Activated CD4-positive, alpha-beta T cell treated with anti-CD3 and anti-CD28 coated beads for 4 hours (primary cell): ENCODE measurements at regions not wholly inside any gene's neighbourhood (a gene's known extent, or its start where the extent isn't known, plus 50 kb on each side); places are given as distances from the start of the nearest gene placed in this dataset.
"Not testable (repeated sequence)": the region's sequence is repeated elsewhere in the genome, so short reads cannot be mapped to it uniquely, and the experiment has no call there.

ENCODE experiments used
- DNase-seq, 2 donors: peaks; one replicate each; pipeline ENCODE4 v3.0.0-alpha.2; 2020

DNA sequence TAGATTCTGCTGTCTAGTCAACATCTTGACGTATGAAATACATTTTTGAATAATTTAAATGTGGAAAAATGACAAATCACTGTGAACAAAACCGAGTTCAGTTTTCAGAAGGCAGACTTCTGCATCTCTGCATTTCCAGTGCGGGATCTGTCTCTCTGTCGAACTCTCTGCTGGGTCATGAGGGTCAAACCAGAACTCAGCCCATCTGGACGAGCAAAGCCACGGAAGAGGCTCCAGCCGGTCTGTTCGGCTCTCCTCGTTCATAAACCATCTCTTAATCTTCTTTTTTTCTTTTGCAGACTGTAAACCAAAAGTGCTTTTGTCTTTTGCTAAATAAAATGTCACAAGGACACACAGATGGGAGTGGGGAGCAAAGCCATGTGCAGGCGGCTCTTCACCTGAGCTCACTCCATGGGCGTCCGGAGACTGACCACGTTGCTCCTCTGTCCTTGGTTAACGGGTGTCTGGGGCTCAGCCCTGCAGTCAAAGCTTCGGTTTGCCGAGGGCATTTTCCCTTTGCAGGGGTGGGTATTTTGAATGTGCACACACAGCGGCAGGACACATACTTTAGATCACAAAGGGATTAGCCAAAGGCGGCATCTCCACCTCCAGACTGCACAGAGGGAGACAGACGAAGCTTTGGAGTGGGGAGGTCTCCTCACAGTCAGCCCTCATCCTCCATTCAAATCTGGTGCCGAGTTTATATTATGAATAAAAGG is 737.9 kb upstream of the SALL3 start:
- DNase-seq: no peak

DNA sequence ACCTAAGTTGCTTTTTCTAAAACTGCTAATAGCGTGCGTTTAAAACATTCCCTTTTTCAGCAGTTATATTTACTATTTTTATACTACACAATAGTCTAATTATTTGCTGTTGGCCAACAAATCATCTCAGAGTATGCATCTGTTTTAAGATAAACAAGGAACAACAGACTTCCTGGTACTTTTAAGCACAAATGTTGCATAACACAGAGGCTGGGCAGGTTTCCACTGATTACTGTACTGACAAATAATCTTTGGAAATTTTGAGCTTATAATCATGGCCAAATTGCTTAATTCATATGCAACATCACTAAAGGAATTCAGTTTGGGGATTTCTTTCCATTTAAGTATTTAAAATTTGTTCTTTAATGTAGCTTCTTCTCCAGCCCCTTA is 737.4 kb upstream of the SALL3 start:
- no peak for DNase-seq

DNA sequence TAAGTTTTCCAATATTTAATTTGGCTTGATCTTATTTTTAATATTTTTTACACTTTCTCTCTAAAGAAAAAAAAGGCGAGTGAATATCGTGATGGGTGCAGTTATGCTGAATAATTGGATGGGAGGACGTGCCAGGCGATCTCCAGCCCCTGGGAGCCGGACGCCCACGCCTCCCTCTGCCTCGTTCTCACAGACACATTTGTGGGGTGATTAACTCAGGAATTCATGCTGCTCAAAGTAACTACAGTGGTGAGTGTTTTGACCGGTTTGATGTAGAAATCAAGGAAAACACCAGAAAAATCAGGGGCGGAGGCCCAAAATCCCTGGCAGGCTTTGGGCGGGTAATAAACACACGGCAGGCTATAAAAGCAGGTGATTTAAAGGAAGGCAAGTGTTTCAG is 736.8 kb upstream of the SALL3 start:
- no peak for DNase-seq

DNA sequence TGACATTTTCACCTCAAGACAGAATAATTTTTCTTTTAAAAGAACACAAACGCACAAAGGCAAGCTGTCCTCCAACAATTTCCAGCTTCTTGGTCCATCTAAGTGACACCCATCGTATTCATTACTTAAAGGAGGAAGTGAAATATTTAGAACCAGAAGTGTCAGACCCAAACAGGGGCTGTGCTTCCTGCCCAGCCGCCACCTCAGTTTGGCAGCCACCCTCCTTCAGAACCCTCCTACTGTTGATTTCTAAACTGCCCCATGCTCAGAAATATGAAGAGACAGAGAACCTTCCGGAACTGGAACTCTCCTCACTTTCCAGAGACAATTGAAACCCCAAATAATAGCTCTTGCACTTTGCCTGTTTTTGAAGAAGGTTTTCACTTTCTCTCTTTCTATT is 734.8 kb upstream of the SALL3 start:
- DNase-seq: no peak

DNA sequence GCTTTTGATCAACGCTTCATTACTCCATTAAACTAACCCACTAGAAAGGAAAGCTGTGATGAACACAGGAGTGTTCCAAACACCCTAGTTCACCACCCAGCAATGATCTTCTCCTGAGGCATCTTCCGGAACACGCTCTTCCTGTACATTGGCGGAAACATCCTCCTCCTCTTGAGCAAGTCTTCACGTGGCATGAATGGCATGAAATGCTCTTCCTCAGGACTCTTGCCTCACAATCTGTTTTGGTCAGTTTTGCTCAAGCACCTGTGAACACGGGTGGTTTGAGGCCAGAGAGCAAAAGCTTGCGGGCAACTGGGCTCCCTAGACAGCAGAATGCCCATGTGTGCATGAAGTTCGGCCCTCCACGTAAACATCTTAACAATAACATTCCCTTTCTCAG is 734.2 kb upstream of the SALL3 start:
- DNase-seq: no peak

DNA sequence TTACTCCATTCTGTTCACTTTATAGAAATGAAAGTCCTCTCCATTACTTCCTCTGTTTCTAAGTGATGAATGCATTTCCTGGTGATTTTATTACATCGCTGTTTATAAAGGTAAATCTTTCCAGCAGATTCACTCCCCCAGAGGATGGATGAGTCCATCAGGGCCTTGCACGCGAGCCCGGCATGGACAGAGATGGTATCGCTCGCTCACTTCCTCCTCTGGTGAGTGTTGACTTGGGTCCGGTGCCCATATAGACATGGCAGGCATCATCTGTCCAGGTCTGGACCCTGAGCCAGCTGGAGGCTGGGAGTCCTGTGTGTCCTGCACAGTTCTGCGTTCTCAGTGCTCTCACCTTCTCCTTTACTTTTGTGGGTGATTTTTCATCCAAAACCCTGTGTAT is 733.6 kb upstream of the SALL3 start:
- DNase-seq: no peak

DNA sequence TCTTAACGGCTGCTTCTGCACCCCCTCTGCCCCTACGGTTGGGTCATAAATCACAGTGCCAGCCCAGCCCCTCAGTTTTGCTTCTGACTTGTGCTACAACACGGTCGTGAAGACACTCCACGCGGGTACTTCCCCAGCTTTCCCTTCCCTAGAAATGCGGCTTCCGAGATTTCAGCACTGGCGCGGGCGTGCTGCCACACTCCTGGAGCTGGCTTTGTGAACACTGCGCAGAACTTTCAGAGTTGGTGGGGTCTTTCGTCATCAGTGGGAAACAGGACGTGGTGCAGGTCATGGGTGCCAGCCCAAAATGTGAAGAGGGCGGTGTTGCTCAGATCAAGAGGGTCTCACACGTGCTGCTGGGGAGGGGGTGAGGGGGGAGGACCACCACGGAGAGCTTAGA is 733.0 kb upstream of the SALL3 start:
- DNase-seq: no peak

DNA sequence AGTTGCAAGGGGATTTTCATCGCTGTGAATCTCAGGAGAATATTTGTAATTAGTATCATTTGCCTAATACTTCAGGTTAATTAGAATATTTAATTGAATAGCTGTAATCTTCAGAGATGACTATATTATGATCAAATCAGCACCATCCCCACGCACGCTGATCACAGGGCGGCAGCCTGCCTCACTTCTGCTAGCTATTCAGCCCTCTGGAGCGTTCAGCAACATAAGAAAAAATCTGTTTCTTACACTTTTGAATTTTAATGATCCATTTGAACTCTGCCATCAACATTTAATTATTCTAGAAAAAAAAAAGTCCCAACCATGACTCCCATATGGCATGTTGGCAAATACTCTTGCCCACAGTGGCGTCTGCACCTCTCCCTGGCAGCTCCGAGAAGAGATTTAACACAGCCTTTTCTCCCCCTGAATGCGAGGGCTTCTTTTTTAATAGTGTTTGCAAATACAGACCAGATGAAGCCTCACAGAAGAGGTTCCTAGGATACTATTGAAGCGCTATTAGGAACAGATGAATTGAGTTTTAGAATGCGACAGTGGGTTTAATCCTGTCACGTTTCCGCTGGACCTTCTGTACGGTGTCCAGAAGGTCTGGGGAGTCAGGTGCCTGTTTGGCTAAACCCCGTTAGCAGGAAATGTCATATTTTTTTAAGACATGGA is 731.9 kb upstream of the SALL3 start:
- DNase-seq: no peak

DNA sequence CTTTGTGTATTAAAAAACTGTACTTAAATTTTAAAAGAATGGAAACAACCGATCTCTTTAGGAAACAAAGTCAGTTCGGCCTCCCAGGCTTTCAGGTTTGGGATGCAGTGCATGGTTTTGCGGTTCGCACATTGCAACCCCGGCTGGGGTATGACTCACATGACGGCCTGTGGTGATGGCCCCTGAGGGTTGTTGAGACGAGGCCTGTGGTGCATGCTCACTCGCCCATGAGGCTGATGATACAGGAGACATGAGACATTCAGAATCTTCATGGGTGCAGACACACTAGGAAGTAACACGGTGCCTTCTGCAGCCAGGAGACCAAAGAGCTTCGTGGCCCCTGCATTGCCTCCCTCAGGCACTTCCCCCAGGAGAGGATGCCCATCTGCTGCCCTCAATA is 724.6 kb upstream of the SALL3 start:
- no peak for DNase-seq

DNA sequence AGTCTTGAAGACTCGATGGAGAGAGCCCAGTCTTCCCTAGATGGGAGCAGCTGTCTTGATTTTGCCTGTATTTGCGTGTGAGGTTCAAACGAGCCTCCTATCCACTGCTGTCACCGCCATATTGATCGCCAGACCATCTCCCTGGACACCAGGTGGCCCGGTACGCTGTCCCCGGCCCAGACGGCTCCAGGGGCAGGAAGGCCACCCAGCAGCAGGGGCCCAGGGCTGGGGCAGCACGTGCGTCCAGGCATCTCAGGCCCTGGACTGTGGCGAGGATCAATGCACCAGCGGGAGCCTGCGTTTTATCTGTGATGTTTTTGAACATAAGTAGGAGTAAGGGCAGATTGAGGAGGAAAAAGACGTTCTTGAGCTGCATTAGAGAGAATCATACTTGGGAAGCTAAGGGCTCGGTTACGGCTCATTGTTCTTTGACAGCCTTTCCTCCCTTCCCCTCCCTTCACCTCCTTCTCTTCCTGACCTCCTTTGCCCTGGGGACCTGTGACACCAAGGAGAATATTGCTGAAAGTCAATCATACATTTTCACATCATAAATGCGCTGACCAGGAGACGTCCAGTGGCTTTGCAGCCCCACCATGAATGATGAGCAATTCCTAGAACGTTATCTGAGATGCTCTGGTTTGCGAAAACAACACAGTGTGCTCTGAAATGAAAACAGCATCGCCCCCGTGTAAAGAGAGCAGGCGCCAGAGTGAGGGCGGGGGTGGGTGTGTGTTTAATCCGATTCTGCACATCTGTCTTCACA is 711.2 kb upstream of the SALL3 start:
- DNase-seq: no peak

DNA sequence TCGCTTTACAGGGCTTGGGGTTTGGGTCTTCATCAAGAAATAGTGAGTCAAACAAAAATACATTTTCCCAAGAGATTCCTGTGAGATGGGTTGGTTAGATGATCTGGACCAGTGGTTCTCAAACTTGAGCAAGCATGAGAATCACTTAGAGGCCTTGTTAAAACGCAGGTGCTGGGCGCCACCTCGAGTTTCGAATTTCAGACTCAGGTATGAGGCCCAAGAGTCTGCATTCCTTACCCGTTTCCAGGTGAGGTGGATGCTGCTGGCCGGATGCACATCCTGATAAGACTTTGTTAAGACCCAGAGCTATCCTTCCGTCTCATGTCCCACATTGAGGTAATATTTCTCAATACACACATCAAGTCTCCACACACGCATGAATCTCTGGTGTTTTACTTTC is 707.8 kb upstream of the SALL3 start:
- no peak for DNase-seq

DNA sequence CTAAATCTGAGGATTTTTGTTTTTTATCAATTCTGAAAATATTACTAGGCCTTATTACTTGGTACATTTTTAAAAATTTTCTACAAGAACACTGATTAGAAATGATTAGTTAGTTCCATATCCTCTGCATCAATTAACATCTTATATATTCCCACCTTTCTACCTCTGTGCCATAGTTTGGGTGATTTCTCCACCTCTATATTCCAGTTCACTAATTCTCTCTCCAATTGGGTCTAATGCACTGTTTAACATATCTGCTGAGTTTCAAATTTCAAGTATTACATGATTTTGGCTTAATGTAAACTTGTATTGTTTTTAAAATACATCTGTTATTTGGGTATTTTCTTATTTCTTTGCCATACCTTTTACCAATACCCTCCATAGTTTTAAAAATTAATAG is 705.7 kb upstream of the SALL3 start:
- DNase-seq: no peak

DNA sequence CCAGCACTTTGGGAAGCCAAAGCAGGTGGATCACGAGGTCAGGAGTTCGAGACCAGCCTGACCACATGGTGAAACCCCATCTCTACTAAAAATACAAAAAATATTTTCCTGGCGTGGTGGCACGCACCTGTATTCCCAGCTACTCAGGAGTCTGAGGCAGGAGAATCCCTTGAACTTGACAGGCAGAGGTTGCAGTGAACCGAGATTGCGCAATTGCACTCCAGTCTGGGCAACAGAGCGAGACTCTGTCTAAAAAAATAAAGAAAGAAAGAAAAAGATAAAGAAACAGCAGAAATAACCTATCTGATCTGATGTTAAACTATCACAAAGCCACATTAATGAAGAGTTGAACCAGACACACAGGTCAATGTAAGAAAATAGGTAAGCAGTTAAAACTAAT is 696.2 kb upstream of the SALL3 start:
- not testable (repeated sequence) for DNase-seq

DNA sequence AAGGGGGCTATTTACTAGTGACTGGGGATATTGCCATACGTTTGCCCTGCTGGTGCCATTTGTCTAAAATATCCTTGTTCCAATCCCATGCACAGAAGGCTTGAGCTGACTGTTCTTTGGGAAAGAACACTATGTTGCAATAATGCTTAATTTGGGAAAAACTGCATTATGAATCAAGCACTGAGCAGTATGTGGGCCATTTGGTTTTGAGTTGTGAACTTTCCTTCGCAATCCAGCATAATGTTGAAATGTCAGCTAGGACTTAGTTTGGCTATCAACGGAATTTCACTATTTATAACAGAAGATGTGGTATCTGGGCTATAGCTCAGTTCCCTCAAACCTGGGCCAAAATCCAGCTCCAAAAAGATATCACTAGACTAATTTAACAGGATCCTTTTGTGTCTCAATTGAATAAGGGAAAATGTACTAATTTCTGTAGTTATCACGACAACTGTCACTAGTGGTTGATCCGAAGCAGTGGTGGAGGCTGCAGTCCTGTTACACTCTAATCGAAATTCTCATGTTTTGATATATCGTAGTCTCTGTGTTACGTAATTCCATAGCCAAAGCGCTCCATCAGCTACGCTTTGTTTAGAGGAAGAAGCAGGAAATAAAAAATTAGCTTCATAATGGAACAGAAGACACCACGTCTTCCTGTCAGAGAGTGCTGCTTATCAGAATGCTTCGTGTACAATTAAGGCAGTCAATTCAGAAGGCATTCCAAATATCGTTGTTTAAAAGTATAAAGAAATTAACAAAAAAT is 686.8 kb upstream of the SALL3 start:
- DNase-seq: no peak

DNA sequence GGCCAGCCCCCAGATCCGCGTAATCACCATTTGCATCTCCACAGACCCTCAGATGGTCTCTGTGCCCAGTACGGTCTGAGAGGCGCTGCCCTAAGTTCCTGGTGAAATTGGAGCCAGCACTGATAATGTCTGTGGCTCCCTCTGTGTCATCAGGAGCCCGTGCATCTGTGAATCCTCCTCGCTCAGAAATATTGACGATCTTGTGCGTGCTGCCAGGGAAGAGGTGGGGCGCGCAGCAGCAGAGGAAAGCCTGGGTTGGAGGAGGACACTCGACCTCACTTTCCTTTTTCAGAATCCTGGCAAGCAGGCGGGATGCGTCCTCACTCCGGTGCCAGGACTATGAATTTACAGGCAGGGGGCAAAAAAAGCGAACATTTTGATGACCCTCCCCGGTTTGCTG is 686.1 kb upstream of the SALL3 start:
- DNase-seq: no peak

DNA sequence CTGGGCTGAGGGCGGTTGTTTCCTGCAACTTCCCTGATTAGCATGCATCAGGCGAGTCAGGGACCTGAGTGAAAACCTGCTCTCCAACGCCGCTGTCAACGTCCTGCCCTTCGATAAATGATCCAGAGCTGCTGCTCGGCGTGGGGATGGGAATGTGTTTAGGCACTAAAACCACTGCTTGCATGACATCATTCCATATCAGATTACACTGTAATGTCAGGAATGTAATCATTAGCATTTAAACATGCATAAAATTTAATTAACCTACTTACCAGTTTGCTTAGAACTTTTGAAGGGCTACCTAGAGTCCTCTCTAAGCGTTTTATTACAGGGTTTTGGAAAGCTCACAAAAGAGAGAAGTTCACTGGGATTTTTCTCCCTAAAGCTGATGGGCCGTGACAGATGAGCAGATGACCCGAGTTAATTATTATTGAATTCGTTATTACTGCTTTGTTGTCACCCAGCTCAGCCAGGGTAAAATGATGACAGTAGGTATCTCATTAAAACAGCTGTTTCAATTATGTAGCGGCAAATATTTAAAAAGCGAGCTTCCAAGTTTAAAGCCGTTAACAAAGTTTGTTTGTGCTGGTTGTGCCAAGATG is 685.6 kb upstream of the SALL3 start:
- no peak for DNase-seq

DNA sequence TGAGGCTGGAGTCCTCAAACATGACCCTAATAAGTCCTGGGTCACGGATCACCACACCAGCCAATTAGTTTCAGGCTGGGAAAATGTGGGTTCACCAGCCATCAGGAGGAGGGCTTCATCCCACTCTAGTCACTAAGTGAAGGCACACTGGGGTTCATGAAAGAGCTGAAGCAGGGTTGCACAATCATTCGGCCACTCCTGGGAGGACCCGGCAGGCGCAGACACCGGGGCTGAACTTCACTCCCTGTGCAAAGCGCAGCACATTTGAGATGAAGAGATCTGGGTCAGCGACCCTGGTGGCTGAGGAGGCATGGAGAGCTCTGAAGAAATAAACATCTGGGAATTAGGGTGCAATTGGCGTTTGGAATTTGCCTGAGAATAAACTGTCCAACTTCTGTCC is 684.4 kb upstream of the SALL3 start:
- no peak for DNase-seq

DNA sequence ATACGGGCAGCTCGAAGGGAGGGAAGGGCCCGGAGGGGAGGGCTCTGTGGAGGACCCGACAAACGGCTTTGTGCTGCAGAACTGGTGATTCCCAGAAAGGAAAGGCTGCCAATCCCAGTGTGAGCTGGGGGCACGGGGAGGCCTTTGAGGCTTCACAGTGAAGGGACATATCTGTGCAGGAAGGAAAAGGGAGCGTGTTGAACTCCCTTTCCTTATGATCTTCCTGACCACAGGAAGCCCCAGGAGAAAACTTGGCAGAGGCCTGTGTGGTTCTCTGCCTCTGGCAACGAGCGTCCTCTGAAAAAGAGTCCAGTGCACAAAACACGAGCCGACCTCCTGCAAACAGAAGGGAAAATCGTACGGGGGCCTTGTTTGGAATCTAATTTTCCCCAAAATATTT is 683.5 kb upstream of the SALL3 start:
- no peak for DNase-seq

DNA sequence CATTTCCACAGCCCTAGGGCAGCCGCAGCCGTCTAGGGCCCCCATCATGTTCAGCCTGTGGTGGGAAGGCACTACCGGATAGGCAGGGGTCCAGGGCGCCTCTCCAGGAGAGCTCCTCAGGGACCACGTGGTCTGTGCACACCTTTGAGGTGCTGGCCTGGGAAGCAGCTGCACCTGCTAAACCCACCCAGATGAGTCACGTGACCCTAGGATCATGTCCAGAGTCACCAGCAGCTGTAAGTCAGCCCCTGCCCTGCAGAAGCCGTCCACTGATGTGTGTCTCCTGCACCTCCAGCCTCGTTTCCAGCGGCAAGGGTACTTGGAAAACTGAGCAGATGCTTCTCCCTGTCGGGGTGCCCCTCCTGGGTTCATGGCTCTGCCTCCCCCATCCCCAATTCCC is 682.6 kb upstream of the SALL3 start:
- no peak for DNase-seq

DNA sequence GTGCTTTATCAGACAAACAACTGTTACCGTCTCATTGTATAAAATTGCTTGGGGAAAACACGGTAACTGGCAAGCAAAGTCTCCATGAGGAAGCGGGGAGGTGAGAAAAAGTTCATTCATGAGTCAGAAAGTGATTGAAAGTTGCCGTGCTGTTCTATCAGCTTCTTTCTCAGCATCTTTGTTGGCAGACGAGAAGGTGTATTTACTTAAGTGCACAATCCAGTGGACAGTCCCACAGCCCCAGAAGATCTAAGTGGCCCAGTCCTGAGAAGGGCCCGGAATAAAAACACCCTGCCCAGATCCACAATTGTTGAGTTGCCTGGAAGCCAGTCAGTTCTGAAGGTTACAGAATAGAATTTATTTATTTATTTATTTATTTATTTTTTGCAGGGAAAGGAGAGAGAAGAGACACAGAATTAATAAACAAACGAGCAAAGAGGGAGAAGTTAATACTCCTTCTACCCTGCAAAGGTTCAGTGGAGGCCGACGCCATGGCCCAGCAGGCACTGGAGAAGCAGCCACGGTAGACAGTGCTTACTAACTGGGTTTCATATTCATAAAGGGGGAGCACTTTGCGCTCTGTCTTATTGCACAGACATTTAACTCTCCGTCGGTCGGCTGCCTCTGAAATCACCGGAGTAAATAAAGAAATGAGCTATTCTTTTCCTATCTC is 676.0 kb upstream of the SALL3 start:
- DNase-seq: no peak

DNA sequence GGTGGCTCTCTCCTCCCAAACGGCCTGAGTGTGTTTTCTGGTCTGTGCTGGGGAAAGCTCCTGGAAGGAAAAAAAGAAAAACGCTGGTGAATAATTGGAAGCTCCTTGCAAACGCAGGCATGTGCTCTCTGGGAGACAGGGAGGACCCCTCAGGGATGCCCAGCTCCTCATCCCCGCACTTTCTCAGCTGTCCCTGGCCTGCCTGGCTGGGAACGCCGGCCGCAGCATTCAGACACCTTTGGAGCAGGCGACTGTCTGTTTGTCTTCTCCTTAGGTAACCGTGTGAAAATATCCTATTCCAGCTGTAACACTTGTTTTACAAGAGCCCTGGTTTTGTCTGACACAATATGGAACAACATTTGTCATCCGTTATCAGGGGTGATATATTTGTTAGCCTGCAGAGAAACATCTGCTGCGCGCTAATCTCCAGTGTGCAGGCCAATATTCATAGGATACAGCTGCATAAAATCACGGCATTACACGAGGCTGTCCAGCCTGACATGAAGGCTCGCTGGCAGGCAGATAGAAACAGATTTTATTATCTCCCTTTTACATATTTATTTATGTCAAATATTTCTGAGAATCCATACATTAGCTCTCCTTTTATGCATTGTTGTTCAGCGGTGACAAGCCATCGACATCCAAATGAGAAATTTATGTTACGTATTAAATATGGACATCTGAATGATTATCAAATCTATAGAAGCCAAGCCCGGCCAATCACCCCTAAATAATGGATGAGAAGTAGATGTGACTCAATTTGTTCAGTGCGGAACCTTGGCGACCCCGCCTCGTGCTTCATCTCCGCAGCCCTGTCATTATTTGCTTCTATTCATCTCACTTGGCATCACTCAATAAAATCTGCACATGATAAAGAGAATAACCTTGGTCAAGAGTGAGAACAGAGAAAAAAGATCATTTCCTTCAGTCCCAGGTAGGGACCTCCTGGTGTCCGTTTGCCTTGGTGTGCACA is 675.1 kb upstream of the SALL3 start:
- DNase-seq: no peak
